ENCODE measurements at regions not wholly inside any gene's neighbourhood (a gene's known extent, or its start where the extent isn't known, plus 50 kb on each side); places are given as distances from the start of the nearest gene placed in this dataset.

GRCh38 chr4:62170235-62170634, 970.1 kb downstream of the ADGRL3 start:
- no peak for TF ChIP-seq CTCF (IDR thresholded peaks at IDR 0.05)
- TF ChIP-seq POLR2A (IDR thresholded peaks at IDR 0.05): no peak
- TF ChIP-seq POLR2AphosphoS5 (IDR thresholded peaks at IDR 0.05): no peak
